NT2/D1 (cell line): ENCODE measurements at regions not wholly inside any gene's neighbourhood (a gene's known extent, or its start where the extent isn't known, plus 50 kb on each side); places are given as distances from the start of the nearest gene placed in this dataset.
"Not testable (repeated sequence)": the region's sequence is repeated elsewhere in the genome, so short reads cannot be mapped to it uniquely, and the experiment has no call there.

ENCODE experiments used
- SUZ12 ChIP-seq: IDR thresholded peaks from 2 replicates; pipeline ENCODE4 v1.6.1; 2011; ENCODE audit not compliant: insufficient read length, insufficient read depth; ENCODE audit errors: extremely low read depth
- YY1 ChIP-seq: IDR thresholded peaks from 2 replicates; pipeline ENCODE4 v1.6.1; 2011; ENCODE audit not compliant: insufficient read length, insufficient read depth
- ZNF274 ChIP-seq: IDR thresholded peaks from 2 replicates; pipeline ENCODE4 v1.6.1; 2011; ENCODE audit warnings: mild to moderate bottlenecking, low read depth, low read length

DNA sequence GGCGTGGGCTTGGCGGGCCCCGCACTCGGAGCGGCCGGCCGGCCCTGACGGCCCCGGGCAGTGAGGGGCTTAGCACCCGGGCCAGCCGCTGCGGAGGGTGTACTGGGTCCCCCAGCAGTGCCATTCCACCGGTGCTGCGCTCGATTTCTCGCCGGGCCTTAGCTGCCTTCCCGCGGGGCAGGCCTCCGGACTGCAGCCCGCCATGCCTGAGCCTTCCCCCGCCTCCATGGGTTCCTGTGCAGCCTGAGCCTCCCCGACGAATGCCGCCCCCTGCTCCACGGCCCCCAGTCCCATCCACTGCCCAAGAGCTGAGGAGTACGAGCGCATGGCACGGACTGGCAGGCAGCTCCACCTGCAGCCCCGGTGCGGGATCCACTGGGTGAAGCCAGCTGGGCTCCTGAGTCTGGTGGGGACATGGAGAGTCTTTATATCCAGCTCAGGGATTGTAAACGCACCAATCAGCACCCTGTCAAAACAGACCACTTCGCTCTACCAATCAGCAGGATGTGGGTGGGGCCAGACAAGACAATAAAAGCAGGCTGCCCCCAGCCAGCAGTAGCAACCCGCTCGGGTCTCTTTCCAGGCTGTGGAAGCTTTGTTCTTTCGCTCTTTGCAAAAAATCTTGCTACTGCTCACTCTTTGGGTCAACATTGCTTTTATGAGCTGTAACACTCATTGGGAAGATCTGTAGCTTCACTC lies 501.2 kb upstream of the DPH6 start:
- not testable (repeated sequence) for TF ChIP-seq ZNF274, YY1, SUZ12
